Immature natural killer cell (primary cell): ENCODE measurements at regions not wholly inside any gene's neighbourhood (a gene's known extent, or its start where the extent isn't known, plus 50 kb on each side); places are given as distances from the start of the nearest gene placed in this dataset.
A peak's percentile ranks its signal among the peaks of the same experiment; 100 is the strongest.
"Not testable (repeated sequence)": the region's sequence is repeated elsewhere in the genome, so short reads cannot be mapped to it uniquely, and the experiment has no call there.

Experiments used
- DNase-seq, 3 donors: peaks; one replicate each; pipeline ENCODE4 v3.0.0; 2022; ENCODE audit warnings: mixed read lengths in 1 of 3
- H3K27ac Mint-ChIP-seq, 6 donors: one replicate each; pipeline ENCODE4 v1.8.0; 2020; ENCODE audit warnings: mixed read lengths in 6 of 6, mild to moderate bottlenecking in 5 of 6, inconsistent platforms in 4 of 6, moderate library complexity in 3 of 6
- H3K27me3 Mint-ChIP-seq, 3 donors: one replicate each; pipeline ENCODE4 v1.8.0; 2020 to 2021; ENCODE audit warnings: low read depth in 3 of 3, mild to moderate bottlenecking in 3 of 3, mixed read lengths in 3 of 3, moderate library complexity in 3 of 3, inconsistent platforms in 1 of 3
- H3K36me3 Mint-ChIP-seq, 3 donors: one replicate each; pipeline ENCODE4 v1.8.0; 2020; ENCODE audit warnings: mixed read lengths in 3 of 3, inconsistent platforms in 2 of 3, mild to moderate bottlenecking in 2 of 3
- H3K4me1 Mint-ChIP-seq, 2 donors: one replicate each; pipeline ENCODE4 v1.8.0; 2020; ENCODE audit warnings: inconsistent platforms in 2 of 2, mild to moderate bottlenecking in 2 of 2, mixed read lengths in 2 of 2, moderate library complexity in 1 of 2
- H3K4me3 Mint-ChIP-seq, 5 donors: one replicate each; pipeline ENCODE4 v1.8.0; 2020; ENCODE audit warnings: mild to moderate bottlenecking in 5 of 5, mixed read lengths in 5 of 5, inconsistent platforms in 3 of 5, moderate library complexity in 3 of 5
- H3K9me3 Mint-ChIP-seq, 6 donors: one replicate each; pipeline ENCODE4 v1.8.0; 2020; ENCODE audit warnings: mild to moderate bottlenecking in 6 of 6, mixed read lengths in 6 of 6, inconsistent platforms in 4 of 6, moderate library complexity in 3 of 6

- H3K4me3 Mint-ChIP-seq, result no peak overlapping the region
- peaks cover 47 to 58% of the 10 kb centered on the region in 2 donors for H3K4me1 Mint-ChIP-seq
- peaks cover 0 to 5% (median 2%) of the 10 kb centered on the region in 3 donors for H3K27me3 Mint-ChIP-seq
- no peak overlapping the region for H3K27ac Mint-ChIP-seq
- no peak for DNase-seq
- H3K36me3 Mint-ChIP-seq, result no peaks in the 10 kb centered on the region
- H3K9me3 Mint-ChIP-seq, result no peaks in the 10 kb centered on the region
Measured at GRCh38 chr3:177335728-177336127, 138.4 kb upstream of the TBL1XR1 start.

- Mint-ChIP-seq H3K4me1 (peaks cover 47 to 58% of the 10 kb centered on the region in 2 donors), H3K36me3 (no peaks in the 10 kb centered on the region), H3K4me3 (peak overlapping the region in 1 of 5 donors; percentile 40), H3K27me3 (peaks cover 0 to 5% (median 2%) of the 10 kb centered on the region in 3 donors), H3K27ac (peak overlapping the region in 3 of 6 donors; percentile 54 to 68 (median 64)), H3K9me3 (no peaks in the 10 kb centered on the region)
- no peak for DNase-seq
Measured at GRCh38 chr3:177336873-177337450, 139.7 kb upstream of the TBL1XR1 start.

- no peaks in the 10 kb centered on the region for H3K36me3 Mint-ChIP-seq
- peaks cover 45 to 54% of the 10 kb centered on the region in 2 donors for H3K4me1 Mint-ChIP-seq
- H3K27me3 Mint-ChIP-seq, result peaks cover 0 to 5% (median 2%) of the 10 kb centered on the region in 3 donors
- peak overlapping the region; percentile 54 to 80 (median 70) for H3K27ac Mint-ChIP-seq
- DNase-seq, result peak; percentile 69 to 74 (median 71)
- H3K4me3 Mint-ChIP-seq, result peak overlapping the region; percentile 4 to 64 (median 40)
- no peaks in the 10 kb centered on the region for H3K9me3 Mint-ChIP-seq
Measured at GRCh38 chr3:177337541-177338331, 140.5 kb upstream of the TBL1XR1 start.

GRCh38 chr3:177338697-177339219 is 141.5 kb upstream of the TBL1XR1 start:
- DNase-seq, result no peak
- Mint-ChIP-seq H3K4me3 (peak overlapping the region in 2 of 5 donors; percentile 2 to 38), H3K27ac (peak overlapping the region in 3 of 6 donors; percentile 26 to 64 (median 53)), H3K27me3 (peaks cover 0 to 5% (median 2%) of the 10 kb centered on the region in 3 donors), H3K4me1 (peaks cover 38 to 43% of the 10 kb centered on the region in 2 donors), H3K9me3 (no peaks in the 10 kb centered on the region), H3K36me3 (no peaks in the 10 kb centered on the region)

GRCh38 chr3:177339220-177339703 is 142.0 kb upstream of the TBL1XR1 start:
- peak overlapping the region in 4 of 6 donors; percentile 14 to 64 (median 40) for H3K27ac Mint-ChIP-seq
- H3K27me3 Mint-ChIP-seq, DNase-seq, H3K36me3 Mint-ChIP-seq, H3K9me3 Mint-ChIP-seq: not testable (repeated sequence)
- peaks cover 33 to 38% of the 10 kb centered on the region in 2 donors for H3K4me1 Mint-ChIP-seq
- peak overlapping the region in 2 of 5 donors; percentile 2 to 38 for H3K4me3 Mint-ChIP-seq

- Mint-ChIP-seq H3K4me3 (no peak overlapping the region), H3K9me3 (no peaks in the 10 kb centered on the region), H3K4me1 (peaks cover 31 to 36% of the 10 kb centered on the region in 2 donors), H3K27ac (no peak overlapping the region), H3K36me3 (no peaks in the 10 kb centered on the region), H3K27me3 (peaks cover 2 to 7% (median 2%) of the 10 kb centered on the region in 3 donors)
- no peak for DNase-seq
Measured at GRCh38 chr3:177340243-177340830, 143.1 kb upstream of the TBL1XR1 start.

GRCh38 chr3:177341736-177342419 is 144.6 kb upstream of the TBL1XR1 start:
- H3K4me3 Mint-ChIP-seq, result no peak overlapping the region
- no peak overlapping the region for H3K27ac Mint-ChIP-seq
- no peaks in the 10 kb centered on the region for H3K9me3 Mint-ChIP-seq
- no peaks in the 10 kb centered on the region for H3K36me3 Mint-ChIP-seq
- H3K27me3 Mint-ChIP-seq, result peaks cover 2 to 7% (median 2%) of the 10 kb centered on the region in 3 donors
- peaks cover 38 to 45% of the 10 kb centered on the region in 2 donors for H3K4me1 Mint-ChIP-seq
- no peak for DNase-seq

GRCh38 chr3:177343122-177343625 is 145.9 kb upstream of the TBL1XR1 start:
- H3K27ac Mint-ChIP-seq, result no peak overlapping the region
- no peaks in the 10 kb centered on the region for H3K9me3 Mint-ChIP-seq
- no peak overlapping the region for H3K4me3 Mint-ChIP-seq
- peaks cover 25 to 32% of the 10 kb centered on the region in 2 donors for H3K4me1 Mint-ChIP-seq
- no peak for DNase-seq
- no peaks in the 10 kb centered on the region for H3K36me3 Mint-ChIP-seq
- H3K27me3 Mint-ChIP-seq, result peaks cover under 1 to 4% (median 2%) of the 10 kb centered on the region in 3 donors

GRCh38 chr3:177345049-177345972 is 148.0 kb upstream of the TBL1XR1 start:
- H3K36me3 Mint-ChIP-seq, result no peaks in the 10 kb centered on the region
- H3K4me1 Mint-ChIP-seq, result peaks cover 13 to 18% of the 10 kb centered on the region in 2 donors
- H3K4me3 Mint-ChIP-seq, result peak overlapping the region in 3 of 5 donors; percentile 19 to 67 (median 34)
- H3K27me3 Mint-ChIP-seq, result peaks cover 0 to 4% (median 2%) of the 10 kb centered on the region in 3 donors
- DNase-seq, result peak; percentile 35 to 47 (median 43)
- H3K27ac Mint-ChIP-seq, result peak overlapping the region in 5 of 6 donors; percentile 64 to 83 (median 71)
- H3K9me3 Mint-ChIP-seq, result no peaks in the 10 kb centered on the region

- Mint-ChIP-seq H3K4me1 (peaks cover 13 to 18% of the 10 kb centered on the region in 2 donors), H3K27me3 (peaks cover 0 to 4% (median 2%) of the 10 kb centered on the region in 3 donors), H3K4me3 (peak overlapping the region in 3 of 5 donors; percentile 19 to 67 (median 34)), H3K36me3 (no peaks in the 10 kb centered on the region), H3K9me3 (no peaks in the 10 kb centered on the region), H3K27ac (peak overlapping the region in 4 of 6 donors; percentile 64 to 83 (median 71))
- DNase-seq, result no peak
Measured at GRCh38 chr3:177345973-177346503, 148.8 kb upstream of the TBL1XR1 start.

GRCh38 chr3:177346878-177347277 is 149.6 kb upstream of the TBL1XR1 start:
- H3K36me3 Mint-ChIP-seq, result no peaks in the 10 kb centered on the region
- peaks cover 0 to 4% (median 2%) of the 10 kb centered on the region in 3 donors for H3K27me3 Mint-ChIP-seq
- H3K4me3 Mint-ChIP-seq, result no peak overlapping the region
- H3K4me1 Mint-ChIP-seq, result peaks cover 13 to 18% of the 10 kb centered on the region in 2 donors
- no peak overlapping the region for H3K27ac Mint-ChIP-seq
- DNase-seq, result no peak
- no peaks in the 10 kb centered on the region for H3K9me3 Mint-ChIP-seq

GRCh38 chr3:177347611-177348010 is 150.3 kb upstream of the TBL1XR1 start:
- peaks cover 13 to 18% of the 10 kb centered on the region in 2 donors for H3K4me1 Mint-ChIP-seq
- peaks cover 0 to 4% (median 2%) of the 10 kb centered on the region in 3 donors for H3K27me3 Mint-ChIP-seq
- H3K9me3 Mint-ChIP-seq, result no peaks in the 10 kb centered on the region
- no peak overlapping the region for H3K27ac Mint-ChIP-seq
- no peak for DNase-seq
- H3K36me3 Mint-ChIP-seq, result no peaks in the 10 kb centered on the region
- H3K4me3 Mint-ChIP-seq, result no peak overlapping the region
